ENCODE measurements at regions not wholly inside any gene's neighbourhood (a gene's known extent, or its start where the extent isn't known, plus 50 kb on each side); places are given as distances from the start of the nearest gene placed in this dataset.

DNA sequence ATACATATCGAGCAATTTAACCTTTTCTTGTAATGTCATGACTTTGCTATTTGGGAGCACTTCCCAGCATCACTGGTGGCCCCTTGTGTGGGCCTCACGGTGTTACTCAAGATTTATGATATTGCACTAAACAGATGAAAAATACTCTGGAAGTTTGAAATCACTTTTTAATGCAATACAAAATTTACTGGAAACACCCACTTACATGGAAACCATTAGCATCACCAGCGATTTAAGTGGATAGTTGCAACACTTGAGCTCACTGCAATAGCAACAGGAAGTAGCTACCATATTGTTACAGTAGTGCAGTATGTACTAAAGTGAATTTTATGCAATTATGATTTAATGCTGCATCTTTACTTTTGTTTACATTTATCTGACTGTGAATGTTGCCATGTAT, 184.4 kb downstream of the MDFIC start:
- TF ChIP-seq EZH2 (IDR thresholded peaks at IDR 0.05; ENCODE audit: borderline replicate concordance, insufficient read depth, low read length, poor library complexity, severe bottlenecking) (no peak), SMC3 (conservative IDR thresholded peaks at IDR 0.05; ENCODE audit: poor library complexity) (no peak), RAD21 (conservative IDR thresholded peaks at IDR 0.05) (no peak)
- TF ChIP-seq, protein P1, sequence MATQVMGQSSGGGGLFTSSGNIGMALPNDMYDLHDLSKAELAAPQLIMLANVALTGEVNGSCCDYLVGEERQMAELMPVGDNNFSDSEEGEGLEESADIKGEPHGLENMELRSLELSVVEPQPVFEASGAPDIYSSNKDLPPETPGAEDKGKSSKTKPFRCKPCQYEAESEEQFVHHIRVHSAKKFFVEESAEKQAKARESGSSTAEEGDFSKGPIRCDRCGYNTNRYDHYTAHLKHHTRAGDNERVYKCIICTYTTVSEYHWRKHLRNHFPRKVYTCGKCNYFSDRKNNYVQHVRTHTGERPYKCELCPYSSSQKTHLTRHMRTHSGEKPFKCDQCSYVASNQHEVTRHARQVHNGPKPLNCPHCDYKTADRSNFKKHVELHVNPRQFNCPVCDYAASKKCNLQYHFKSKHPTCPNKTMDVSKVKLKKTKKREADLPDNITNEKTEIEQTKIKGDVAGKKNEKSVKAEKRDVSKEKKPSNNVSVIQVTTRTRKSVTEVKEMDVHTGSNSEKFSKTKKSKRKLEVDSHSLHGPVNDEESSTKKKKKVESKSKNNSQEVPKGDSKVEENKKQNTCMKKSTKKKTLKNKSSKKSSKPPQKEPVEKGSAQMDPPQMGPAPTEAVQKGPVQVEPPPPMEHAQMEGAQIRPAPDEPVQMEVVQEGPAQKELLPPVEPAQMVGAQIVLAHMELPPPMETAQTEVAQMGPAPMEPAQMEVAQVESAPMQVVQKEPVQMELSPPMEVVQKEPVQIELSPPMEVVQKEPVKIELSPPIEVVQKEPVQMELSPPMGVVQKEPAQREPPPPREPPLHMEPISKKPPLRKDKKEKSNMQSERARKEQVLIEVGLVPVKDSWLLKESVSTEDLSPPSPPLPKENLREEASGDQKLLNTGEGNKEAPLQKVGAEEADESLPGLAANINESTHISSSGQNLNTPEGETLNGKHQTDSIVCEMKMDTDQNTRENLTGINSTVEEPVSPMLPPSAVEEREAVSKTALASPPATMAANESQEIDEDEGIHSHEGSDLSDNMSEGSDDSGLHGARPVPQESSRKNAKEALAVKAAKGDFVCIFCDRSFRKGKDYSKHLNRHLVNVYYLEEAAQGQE (IDR thresholded peaks at IDR 0.05; ENCODE audit: borderline replicate concordance) = no peak
- Histone ChIP-seq H3K9me3 (ENCODE audit: low read length) (no peaks in the 10 kb centered on the region), H3K9me2 (ENCODE audit: insufficient read depth, low read length) (no peaks in the 10 kb centered on the region)

DNA sequence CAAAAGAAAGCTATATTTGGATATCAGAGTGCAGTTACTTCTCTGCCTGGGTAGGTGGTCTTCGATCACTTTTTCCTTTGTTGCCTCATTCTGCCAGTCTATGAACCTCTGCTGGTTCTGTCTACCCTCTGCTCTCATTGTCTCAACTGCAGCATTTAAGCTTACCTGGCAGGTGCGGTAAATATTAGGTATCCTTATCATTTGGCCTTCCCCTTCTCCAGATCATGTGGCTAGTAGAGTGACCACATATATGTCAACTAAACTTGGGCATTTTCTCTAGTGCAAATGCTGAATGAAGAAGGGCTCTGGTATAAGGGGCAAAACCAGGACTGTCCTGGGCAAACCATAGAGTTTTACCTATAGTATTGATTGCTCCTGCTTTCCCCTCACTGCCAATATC, 180.8 kb downstream of the MDFIC start:
- Histone ChIP-seq H3K9me3 (ENCODE audit: low read length) (no peaks in the 10 kb centered on the region), H3K4me2 (ENCODE audit: low read length) (no peak overlapping the region), H4K20me1 (ENCODE audit: insufficient read depth) (no peaks in the 10 kb centered on the region), H3K4me3 (ENCODE audit: low read length) (no peak overlapping the region), H3K79me2 (replicated peaks; ENCODE audit: insufficient read depth, low read length) (no peaks in the 10 kb centered on the region), H3F3A (ENCODE audit: insufficient read depth, low read length, poor library complexity, severe bottlenecking) (no peaks in the 10 kb centered on the region), H2AFZ (ENCODE audit: low read depth, low read length) (no peak overlapping the region), H3K9me2 (ENCODE audit: insufficient read depth, low read length) (no peaks in the 10 kb centered on the region), H3K27ac (ENCODE audit: low read length) (no peak overlapping the region), H3K27me3 (ENCODE audit: insufficient read depth, low read depth, low read length) (no peaks in the 10 kb centered on the region), H3K36me3 (ENCODE audit: insufficient read depth, low read length) (no peaks in the 10 kb centered on the region), H3K9ac (ENCODE audit: low read length) (no peak overlapping the region)
- TF ChIP-seq EP300 (conservative IDR thresholded peaks at IDR 0.05; ENCODE audit: poor library complexity, severe bottlenecking) (no peak), TAF1 (IDR thresholded peaks at IDR 0.05; ENCODE audit: low read depth) (no peak), EZH2 (IDR thresholded peaks at IDR 0.05; ENCODE audit: borderline replicate concordance, insufficient read depth, low read length, poor library complexity, severe bottlenecking) (no peak), SMC3 (conservative IDR thresholded peaks at IDR 0.05; ENCODE audit: poor library complexity) (no peak), POLR2AphosphoS5 (IDR thresholded peaks at IDR 0.05) (no peak), MXI1 (conservative IDR thresholded peaks at IDR 0.05; ENCODE audit: poor library complexity, severe bottlenecking) (no peak), RAD21 (conservative IDR thresholded peaks at IDR 0.05) (no peak)
- TF ChIP-seq, protein P2, sequence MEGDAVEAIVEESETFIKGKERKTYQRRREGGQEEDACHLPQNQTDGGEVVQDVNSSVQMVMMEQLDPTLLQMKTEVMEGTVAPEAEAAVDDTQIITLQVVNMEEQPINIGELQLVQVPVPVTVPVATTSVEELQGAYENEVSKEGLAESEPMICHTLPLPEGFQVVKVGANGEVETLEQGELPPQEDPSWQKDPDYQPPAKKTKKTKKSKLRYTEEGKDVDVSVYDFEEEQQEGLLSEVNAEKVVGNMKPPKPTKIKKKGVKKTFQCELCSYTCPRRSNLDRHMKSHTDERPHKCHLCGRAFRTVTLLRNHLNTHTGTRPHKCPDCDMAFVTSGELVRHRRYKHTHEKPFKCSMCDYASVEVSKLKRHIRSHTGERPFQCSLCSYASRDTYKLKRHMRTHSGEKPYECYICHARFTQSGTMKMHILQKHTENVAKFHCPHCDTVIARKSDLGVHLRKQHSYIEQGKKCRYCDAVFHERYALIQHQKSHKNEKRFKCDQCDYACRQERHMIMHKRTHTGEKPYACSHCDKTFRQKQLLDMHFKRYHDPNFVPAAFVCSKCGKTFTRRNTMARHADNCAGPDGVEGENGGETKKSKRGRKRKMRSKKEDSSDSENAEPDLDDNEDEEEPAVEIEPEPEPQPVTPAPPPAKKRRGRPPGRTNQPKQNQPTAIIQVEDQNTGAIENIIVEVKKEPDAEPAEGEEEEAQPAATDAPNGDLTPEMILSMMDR (IDR thresholded peaks at IDR 0.05; ENCODE audit: poor library complexity, severe bottlenecking) = no peak
- TF ChIP-seq, protein P1 (IDR thresholded peaks at IDR 0.05; ENCODE audit: borderline replicate concordance) = no peak

More for the DNA sequence above, 184.4 kb downstream of the MDFIC start:
- no peak overlapping the region for H3K4me2 ChIP-seq (ENCODE audit: low read length)
- no peaks in the 10 kb centered on the region for H3K79me2 ChIP-seq (replicated peaks; ENCODE audit: insufficient read depth, low read length)
- no peak overlapping the region for H3K4me3 ChIP-seq (ENCODE audit: low read length)
- no peak overlapping the region for H3K27ac ChIP-seq (ENCODE audit: low read length)
- no peaks in the 10 kb centered on the region for H3K36me3 ChIP-seq (ENCODE audit: insufficient read depth, low read length)
- no peaks in the 10 kb centered on the region for H4K20me1 ChIP-seq (ENCODE audit: insufficient read depth)
- H2AFZ ChIP-seq (ENCODE audit: low read depth, low read length) = no peak overlapping the region
- H3K9ac ChIP-seq (ENCODE audit: low read length) = no peak overlapping the region
- no peaks in the 10 kb centered on the region for H3F3A ChIP-seq (ENCODE audit: insufficient read depth, low read length, poor library complexity, severe bottlenecking)
- H3K27me3 ChIP-seq (ENCODE audit: insufficient read depth, low read depth, low read length) = no peaks in the 10 kb centered on the region

Data from neural cell (in vitro differentiated cells).